WERI-Rb-1 (cell line): ENCODE measurements at regions not wholly inside any gene's neighbourhood (a gene's known extent, or its start where the extent isn't known, plus 50 kb on each side); places are given as distances from the start of the nearest gene placed in this dataset.
"Not testable (repeated sequence)": the region's sequence is repeated elsewhere in the genome, so short reads cannot be mapped to it uniquely, and the experiment has no call there.

ENCODE experiments used
- DNase-seq: peaks from one replicate; pipeline ENCODE4 v3.0.0-alpha.2; 2020
- H3K27ac ChIP-seq: fragments of 250-450 bp; sonication (Bioruptor Pico); 2 replicates; pipeline ENCODE4 v1.5.1; 2020; ENCODE audit warnings: mild to moderate bottlenecking, moderate library complexity
- H3K27me3 ChIP-seq: fragments of 250-450 bp; sonication (Bioruptor Pico); 2 replicates; pipeline ENCODE4 v1.5.1; 2021; ENCODE audit warnings: mild to moderate bottlenecking, low read depth, moderate library complexity; ENCODE audit not compliant: insufficient read depth, severe bottlenecking
- H3K36me3 ChIP-seq: fragments of 250-450 bp; sonication (Bioruptor Pico); 2 replicates; pipeline ENCODE4 v1.5.1; 2020; ENCODE audit warnings: mild to moderate bottlenecking, moderate library complexity
- H3K4me3 ChIP-seq: 2 replicates; pipeline ENCODE4 v1.5.1; 2011; ENCODE audit warnings: low read depth, mild to moderate bottlenecking, control low read depth, low read length
- H3K9me3 ChIP-seq: fragments of 250-450 bp; sonication (Bioruptor Pico); 2 replicates; pipeline ENCODE4 v1.5.1; 2021; ENCODE audit warnings: mild to moderate bottlenecking, moderate library complexity; ENCODE audit not compliant: severe bottlenecking
- CTCF ChIP-seq: IDR thresholded peaks from 2 replicates; pipeline ENCODE4 v1.5.1; 2011; ENCODE audit warnings: low read depth, mild to moderate bottlenecking, control low read depth, inconsistent platforms, low read length

- no peak for TF ChIP-seq CTCF
These were observed 81.7 kb upstream of the MTHFD1L start for GRCh38 chr6:150783813-150784212.

GRCh38 chr6:150787429-150787828 is 78.1 kb upstream of the MTHFD1L start:
- Histone ChIP-seq H3K27me3 (no peaks in the 10 kb centered on the region), H3K4me3 (no peak overlapping the region), H3K27ac (no peak overlapping the region), H3K9me3 (no peaks in the 10 kb centered on the region), H3K36me3 (no peaks in the 10 kb centered on the region)
- no peak for DNase-seq
- no peak for TF ChIP-seq CTCF

More at GRCh38 chr6:150783813-150784212, 81.7 kb upstream of the MTHFD1L start:
- Histone ChIP-seq H3K27me3 (no peaks in the 10 kb centered on the region), H3K9me3 (no peaks in the 10 kb centered on the region), H3K36me3 (no peaks in the 10 kb centered on the region), H3K4me3 (no peak overlapping the region), H3K27ac (no peak overlapping the region)
- no peak for DNase-seq

- no peak for DNase-seq
- no peaks in the 10 kb centered on the region for H3K36me3 ChIP-seq
- no peak for TF ChIP-seq CTCF
- no peaks in the 10 kb centered on the region for H3K27me3 ChIP-seq
- no peak overlapping the region for H3K4me3 ChIP-seq
- H3K9me3 ChIP-seq, result no peaks in the 10 kb centered on the region
- no peak overlapping the region for H3K27ac ChIP-seq
These were observed 77.4 kb upstream of the MTHFD1L start for GRCh38 chr6:150788089-150788488.

- not testable (repeated sequence) for DNase-seq, H3K27me3 ChIP-seq, H3K9me3 ChIP-seq, H3K27ac ChIP-seq, H3K36me3 ChIP-seq, H3K4me3 ChIP-seq
These were observed 75.6 kb upstream of the MTHFD1L start for GRCh38 chr6:150789906-150790305.

GRCh38 chr6:150791717-150792116 is 73.8 kb upstream of the MTHFD1L start:
- TF ChIP-seq CTCF, result no peak
- Histone ChIP-seq H3K36me3 (no peaks in the 10 kb centered on the region), H3K4me3 (no peak overlapping the region), H3K27me3 (no peaks in the 10 kb centered on the region), H3K27ac (no peak overlapping the region), H3K9me3 (no peaks in the 10 kb centered on the region)
- DNase-seq, result no peak

GRCh38 chr6:150797949-150798348 is 67.6 kb upstream of the MTHFD1L start:
- no peak for TF ChIP-seq CTCF
- Histone ChIP-seq H3K27me3 (no peaks in the 10 kb centered on the region), H3K36me3 (no peaks in the 10 kb centered on the region)

More at GRCh38 chr6:150797949-150798348, 67.6 kb upstream of the MTHFD1L start:
- no peak for DNase-seq
- H3K4me3 ChIP-seq, result no peak overlapping the region
- H3K27ac ChIP-seq, result no peak overlapping the region
- H3K9me3 ChIP-seq, result no peaks in the 10 kb centered on the region
